Stomach (tissue), 8 donors: ENCODE measurements at regions not wholly inside any gene's neighbourhood (a gene's known extent, or its start where the extent isn't known, plus 50 kb on each side); places are given as distances from the start of the nearest gene placed in this dataset.
A peak's percentile ranks its signal among the peaks of the same experiment; 100 is the strongest.

Experiments used
- DNase-seq, 2 donors: peaks; one replicate each; pipeline versions ENCODE4 v3.0.0 to v3.0.0-alpha.2; 2013 to 2019
- H3K27ac ChIP-seq, 5 donors: fragments of 200-600 bp in 4 of 5; sonication (generic) in 4 of 5; one replicate each; pipeline ENCODE4 v1.5.1; 2013 to 2019; ENCODE audit warnings: mild to moderate bottlenecking in 1 of 5, moderate library complexity in 1 of 5
- H3K27me3 ChIP-seq, 3 donors: fragments of 200-600 bp; sonication (generic); one replicate each; pipeline ENCODE4 v1.5.1; 2017 to 2019; ENCODE audit warnings: mixed run types in 1 of 3
- H3K36me3 ChIP-seq, 4 donors: fragments of 200-600 bp; sonication (generic); 1 replicate in 3 of 4; 2 replicates in 1 of 4; pipeline ENCODE4 v1.5.1; 2016 to 2019
- H3K4me1 ChIP-seq, 4 donors: fragments of 200-600 bp; sonication (generic); one replicate each; pipeline ENCODE4 v1.5.1; 2016 to 2019
- H3K4me3 ChIP-seq, 4 donors: fragments of 200-600 bp; sonication (generic) in 3 of 4; one replicate each; pipeline ENCODE4 v1.5.1; 2016 to 2019; ENCODE audit warnings: mild to moderate bottlenecking in 1 of 4
- H3K9me3 ChIP-seq, 4 donors: fragments of 200-600 bp; sonication (generic); one replicate each; pipeline ENCODE4 v1.5.1; 2016 to 2019
- EP300 ChIP-seq: sonication (generic); formaldehyde crosslinking; IDR thresholded peaks from one replicate; pipeline ENCODE4 v1.6.1; 2017; ENCODE audit warnings: antibody characterized with exemption
- POLR2A ChIP-seq, 4 donors: fragments of 450-650 bp; IDR thresholded peaks; one replicate each; pipeline ENCODE4 v1.6.1; 2016; ENCODE audit warnings: antibody characterized with exemption in 4 of 4, control low read depth in 2 of 4, mild to moderate bottlenecking in 1 of 4, moderate library complexity in 1 of 4
- POLR2AphosphoS5 ChIP-seq, 3 donors: sonication (generic); formaldehyde crosslinking; IDR thresholded peaks; one replicate each; pipeline ENCODE4 v1.6.1; 2016; ENCODE audit warnings: antibody characterized with exemption in 3 of 3
- WGBS, 5 donors: extraction: QIAGEN DNeasy Blood & Tissue Kit in 3 of 5; methylation state at CpG; one replicate each; pipeline versions ENCODE4 v1.1.5 to v1.1.7; 2013 to 2018; 5-methylcytosine and 5-hydroxymethylcytosine counted together
- intact Hi-C: fragments of 100-400 bp; cut with DNase I; formaldehyde crosslinking; loops from one replicate; pipeline ENCODE4 v1.15.1; 2023; ENCODE audit warnings: low total_unique reads
- TF ChIP-seq, protein P1 (sequence below), 7 experiments: fragments of 450-650 bp in 4 of 7; fragments of 200-600 bp in 3 of 7; sonication (generic) in 3 of 7; IDR thresholded peaks; one replicate each; pipeline ENCODE4 v1.5.1; 2016 to 2019; ENCODE audit warnings: antibody characterized with exemption in 7 of 7, control low read depth in 2 of 7, mild to moderate bottlenecking in 1 of 7
- donor health status: healthy with polysubstance abuse.
- donor health status: Bipolar disorder and iron deficiency.
- donor health status: healthy.

DNA sequence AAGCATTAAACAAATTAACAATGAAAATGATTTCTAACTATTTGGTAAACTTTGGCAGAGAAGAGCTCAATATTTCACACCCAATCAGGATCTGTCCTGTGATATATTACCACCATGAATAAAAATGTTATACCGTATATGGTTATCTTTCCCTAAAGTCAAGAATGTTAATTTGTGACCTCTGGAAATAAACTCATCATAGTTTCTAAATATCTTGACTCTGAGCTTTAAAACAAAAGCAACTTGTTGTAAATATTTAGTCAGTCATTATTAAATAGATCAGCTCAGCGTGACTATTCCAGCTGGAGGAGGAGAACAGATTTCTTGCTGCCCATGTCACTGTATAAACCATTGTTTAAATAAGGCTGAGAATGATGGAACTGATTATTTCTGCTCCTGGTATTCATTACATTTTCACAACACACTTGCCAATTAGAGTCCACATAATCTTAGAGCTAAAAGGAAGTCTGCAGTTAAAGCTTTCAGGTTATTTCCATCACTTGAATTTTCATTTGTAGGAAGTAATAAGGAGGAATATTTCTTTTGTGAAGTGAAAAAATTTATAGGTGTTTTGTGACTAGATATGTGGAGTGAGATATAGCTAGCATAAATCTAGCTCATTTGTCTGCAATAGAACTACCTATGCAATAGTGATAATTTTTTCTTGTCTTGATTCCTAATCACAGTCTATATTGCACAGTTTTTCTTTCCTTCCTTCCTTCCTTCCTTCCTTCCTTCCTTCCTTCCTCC, 106.5 kb upstream of the P2RY1 start:
- peak in 1 of 2 donors; percentile 13 for DNase-seq
- Histone ChIP-seq H3K27me3 (no peaks in the 10 kb centered on the region), H3K4me3 (no peak overlapping the region), H3K27ac (no peak overlapping the region), H3K9me3 (no peaks in the 10 kb centered on the region), H3K4me1 (no peaks in the 10 kb centered on the region), H3K36me3 (no peaks in the 10 kb centered on the region)
- intact Hi-C loops: no loop called here
- 23 to 55% (median 25%) methylated on average over 2 of the region's 2 CpGs for WGBS, 5 donors
- TF ChIP-seq, protein P1, sequence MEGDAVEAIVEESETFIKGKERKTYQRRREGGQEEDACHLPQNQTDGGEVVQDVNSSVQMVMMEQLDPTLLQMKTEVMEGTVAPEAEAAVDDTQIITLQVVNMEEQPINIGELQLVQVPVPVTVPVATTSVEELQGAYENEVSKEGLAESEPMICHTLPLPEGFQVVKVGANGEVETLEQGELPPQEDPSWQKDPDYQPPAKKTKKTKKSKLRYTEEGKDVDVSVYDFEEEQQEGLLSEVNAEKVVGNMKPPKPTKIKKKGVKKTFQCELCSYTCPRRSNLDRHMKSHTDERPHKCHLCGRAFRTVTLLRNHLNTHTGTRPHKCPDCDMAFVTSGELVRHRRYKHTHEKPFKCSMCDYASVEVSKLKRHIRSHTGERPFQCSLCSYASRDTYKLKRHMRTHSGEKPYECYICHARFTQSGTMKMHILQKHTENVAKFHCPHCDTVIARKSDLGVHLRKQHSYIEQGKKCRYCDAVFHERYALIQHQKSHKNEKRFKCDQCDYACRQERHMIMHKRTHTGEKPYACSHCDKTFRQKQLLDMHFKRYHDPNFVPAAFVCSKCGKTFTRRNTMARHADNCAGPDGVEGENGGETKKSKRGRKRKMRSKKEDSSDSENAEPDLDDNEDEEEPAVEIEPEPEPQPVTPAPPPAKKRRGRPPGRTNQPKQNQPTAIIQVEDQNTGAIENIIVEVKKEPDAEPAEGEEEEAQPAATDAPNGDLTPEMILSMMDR (IDR thresholded peaks at IDR 0.05): no peak
- TF ChIP-seq POLR2A (IDR thresholded peaks at IDR 0.05) (no peak), EP300 (no peak), POLR2AphosphoS5 (IDR thresholded peaks at IDR 0.05) (no peak)

DNA sequence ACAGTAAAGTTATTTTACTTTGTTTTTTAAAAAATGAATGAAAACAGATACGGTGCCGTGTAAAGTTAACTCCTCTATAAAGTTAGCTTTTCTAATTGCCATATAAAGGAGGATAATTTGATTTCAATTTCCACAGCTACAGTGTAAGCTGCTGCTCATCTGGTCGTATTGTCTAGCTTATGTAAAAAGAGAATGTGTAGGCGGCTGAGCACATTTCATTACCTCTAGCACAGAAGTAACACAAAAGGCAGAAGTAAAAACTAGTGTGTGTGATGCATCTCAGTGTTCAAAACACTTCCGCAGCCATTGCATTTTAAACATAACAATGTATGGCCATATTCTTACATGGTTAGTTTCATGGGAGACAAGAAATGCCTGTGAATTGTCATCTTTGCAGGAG, 105.0 kb upstream of the P2RY1 start:
- intact Hi-C loops: no loop called here
- no peaks in the 10 kb centered on the region for H3K36me3 ChIP-seq

DNA sequence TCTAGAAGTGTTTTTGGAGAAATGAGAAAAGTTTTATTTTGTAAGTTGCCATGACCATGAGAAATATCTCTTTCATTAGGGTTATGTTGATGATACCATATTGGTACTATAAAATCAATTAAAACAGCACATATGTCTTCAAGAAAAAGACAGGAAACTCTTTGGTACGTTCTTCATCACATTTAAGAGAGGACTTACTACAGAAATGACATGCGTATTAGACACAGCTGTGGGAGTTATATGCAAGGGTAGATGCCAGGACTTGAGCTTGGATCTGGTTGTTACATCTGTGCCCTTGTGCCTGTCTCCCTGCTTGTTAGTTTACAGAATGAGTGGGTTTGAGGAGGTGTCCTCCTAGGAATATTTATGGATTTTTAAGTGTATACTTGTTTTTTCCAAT, 103.4 kb upstream of the P2RY1 start:
- intact Hi-C loops: no loop called here
- no peak for DNase-seq
- no peaks in the 10 kb centered on the region for H3K4me1 ChIP-seq
- no peaks in the 10 kb centered on the region for H3K27me3 ChIP-seq
- no peaks in the 10 kb centered on the region for H3K9me3 ChIP-seq
- no peak overlapping the region for H3K27ac ChIP-seq
- TF ChIP-seq POLR2A (IDR thresholded peaks at IDR 0.05) (no peak), EP300 (no peak), POLR2AphosphoS5 (IDR thresholded peaks at IDR 0.05) (no peak)
- TF ChIP-seq, protein P1 (IDR thresholded peaks at IDR 0.05): no peak
- no peak overlapping the region for H3K4me3 ChIP-seq
- WGBS, 5 donors: 85 to 91% (median 90%) methylated on average over 2 of the region's 2 CpGs
- H3K36me3 ChIP-seq: no peaks in the 10 kb centered on the region

More for the DNA sequence above, 105.0 kb upstream of the P2RY1 start:
- Histone ChIP-seq H3K9me3 (no peaks in the 10 kb centered on the region), H3K27me3 (no peaks in the 10 kb centered on the region), H3K27ac (no peak overlapping the region), H3K4me3 (no peak overlapping the region), H3K4me1 (no peaks in the 10 kb centered on the region)
- DNase-seq: no peak
- 85 to 89% (median 87%) methylated on average over 5 of the region's 5 CpGs for WGBS, 5 donors
- TF ChIP-seq, protein P1 (IDR thresholded peaks at IDR 0.05): no peak
- no peak for TF ChIP-seq POLR2AphosphoS5 (IDR thresholded peaks at IDR 0.05)
- no peak for TF ChIP-seq POLR2A (IDR thresholded peaks at IDR 0.05)
- TF ChIP-seq EP300: no peak

DNA sequence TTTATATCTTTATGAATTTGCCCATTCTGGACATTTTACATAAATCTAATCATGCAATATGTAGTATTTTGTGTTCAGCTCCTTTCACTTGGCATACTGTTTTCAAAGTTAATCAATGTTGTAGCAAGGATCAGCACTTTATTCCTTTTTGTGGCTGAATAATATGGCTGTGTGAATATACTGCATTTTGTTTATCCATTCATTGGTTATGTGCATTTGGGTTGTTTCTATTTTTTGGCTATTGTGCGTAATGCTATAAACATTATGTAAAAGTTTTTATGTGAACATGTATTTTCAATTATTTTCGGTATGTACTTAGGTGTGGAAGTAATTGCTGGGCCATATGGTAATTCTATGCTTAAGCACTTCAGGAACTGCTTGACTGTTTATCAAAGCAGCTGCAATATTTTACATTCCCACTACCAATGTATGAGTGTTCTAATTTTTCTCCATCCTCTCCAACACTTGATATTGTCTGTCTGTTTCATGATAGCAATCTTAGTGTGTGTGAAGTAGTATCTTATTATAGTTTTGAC, 101.3 kb upstream of the P2RY1 start:
- H3K27ac ChIP-seq: no peak overlapping the region
- DNase-seq: no peak
- no peaks in the 10 kb centered on the region for H3K9me3 ChIP-seq
- no peaks in the 10 kb centered on the region for H3K27me3 ChIP-seq
- 91 to 99% (median 96%) methylated on average over 2 of the region's 2 CpGs for WGBS, 5 donors
- H3K36me3 ChIP-seq: no peaks in the 10 kb centered on the region
- intact Hi-C loops: no loop called here
- TF ChIP-seq, protein P1 (IDR thresholded peaks at IDR 0.05): no peak
- TF ChIP-seq EP300 (no peak), POLR2A (IDR thresholded peaks at IDR 0.05) (no peak), POLR2AphosphoS5 (IDR thresholded peaks at IDR 0.05) (no peak)
- H3K4me1 ChIP-seq: peaks cover 0 to 5% (median 0%) of the 10 kb centered on the region in 4 donors
- no peak overlapping the region for H3K4me3 ChIP-seq
